Activated CD4-positive, alpha-beta T cell treated with anti-CD3 and anti-CD28 coated beads, Interleukin-2, amount 50 U/mL, for 16 hours (primary cell): ENCODE measurements at regions not wholly inside any gene's neighbourhood (a gene's known extent, or its start where the extent isn't known, plus 50 kb on each side); places are given as distances from the start of the nearest gene placed in this dataset.
"Not testable (repeated sequence)": the region's sequence is repeated elsewhere in the genome, so short reads cannot be mapped to it uniquely, and the experiment has no call there.

Source experiments
- DNase-seq: peaks from one replicate; pipeline ENCODE4 v3.0.0-alpha.2; 2020

DNA sequence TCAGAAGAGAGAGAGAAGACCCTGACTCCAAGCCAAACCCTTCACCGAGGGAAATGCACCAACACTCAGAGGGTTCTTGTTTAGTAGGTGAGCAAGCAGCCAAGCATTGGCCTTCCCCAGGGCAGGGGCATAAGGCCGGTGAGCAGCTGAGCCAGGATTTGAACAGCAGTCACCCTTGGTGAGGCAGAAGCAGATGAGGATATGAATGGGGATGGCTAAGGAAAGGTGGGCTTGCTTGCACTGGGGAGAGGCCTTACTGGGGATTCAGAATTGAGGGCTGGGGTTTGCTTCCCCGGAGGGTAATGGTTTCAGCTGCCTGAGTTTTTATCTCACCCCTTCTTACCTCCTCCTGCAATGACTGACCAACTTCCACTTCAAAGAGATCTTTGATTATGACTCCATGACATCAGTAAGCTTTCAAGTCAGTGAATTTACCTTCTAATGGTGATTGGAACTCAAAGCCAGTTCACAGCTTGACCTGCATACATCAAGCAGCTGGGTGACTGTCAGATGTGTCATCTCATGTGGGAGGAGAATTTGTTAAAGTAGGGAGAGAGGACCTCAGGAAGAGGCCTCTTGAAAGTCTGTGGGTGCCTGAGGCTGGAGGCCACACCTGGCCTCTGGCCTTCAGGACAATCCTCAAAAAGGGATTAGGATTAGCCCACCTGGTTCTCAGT, 114.5 kb upstream of the PLGLB2 start:
- DNase-seq: peak; percentile 35

- peak; percentile 31 for DNase-seq
Measured at GRCh38 chr2:87634106-87634505, 113.8 kb upstream of the PLGLB2 start.

DNA sequence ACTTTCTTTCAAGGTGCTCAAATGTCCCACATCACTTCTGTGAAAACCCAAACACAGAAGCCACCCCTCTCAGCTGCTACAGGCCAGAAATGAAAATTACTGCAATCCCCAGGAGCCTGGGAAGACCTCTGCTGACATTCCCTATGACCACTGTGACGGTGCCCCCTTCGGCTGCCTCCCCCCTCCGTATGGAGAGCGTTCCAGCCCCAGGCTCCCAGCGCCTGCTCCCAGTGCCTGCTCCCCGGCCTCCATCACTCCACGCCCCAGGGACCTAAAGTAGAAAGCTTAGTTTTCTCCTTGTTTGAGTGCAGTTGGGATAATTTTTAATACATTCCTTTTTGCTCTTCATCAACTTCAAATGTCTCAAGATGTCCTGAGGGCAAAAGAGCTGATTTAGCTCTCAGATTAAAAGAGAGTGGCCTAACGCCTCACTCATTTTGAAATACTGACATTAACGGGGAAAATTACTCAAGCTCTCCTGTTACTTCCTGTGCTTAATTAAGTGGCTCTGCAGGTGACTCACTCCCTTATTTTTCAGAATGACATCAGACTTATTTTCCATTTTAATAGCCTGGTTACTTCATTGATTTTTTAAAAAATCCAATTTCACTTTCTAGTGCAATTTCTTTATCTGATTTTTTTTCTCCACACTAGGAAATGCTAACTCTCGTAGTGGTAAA, 112.8 kb upstream of the PLGLB2 start:
- not testable (repeated sequence) for DNase-seq

DNA sequence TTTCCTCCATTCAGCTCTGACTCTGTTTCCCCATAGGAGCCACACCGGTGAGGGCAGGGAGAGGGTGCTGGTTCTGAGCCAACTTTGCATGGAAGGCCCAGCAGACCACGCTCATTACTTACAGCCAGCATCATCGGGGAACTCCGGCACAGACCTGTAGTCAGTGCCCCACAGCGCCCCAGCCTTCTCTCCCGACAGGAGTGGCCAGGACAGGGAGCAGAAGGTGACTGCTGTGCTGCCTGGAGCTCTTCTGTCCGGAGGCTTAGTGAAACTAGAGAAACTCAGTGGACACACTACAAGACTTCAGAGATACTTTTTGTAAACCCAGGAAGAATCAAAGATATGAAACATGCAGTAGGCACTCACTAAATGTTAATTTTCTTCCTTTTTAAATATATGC, 111.6 kb upstream of the PLGLB2 start:
- not testable (repeated sequence) for DNase-seq

- DNase-seq: not testable (repeated sequence)
Measured at GRCh38 chr2:87636735-87637134, 111.2 kb upstream of the PLGLB2 start.

GRCh38 chr2:87637249-87637990, 110.5 kb upstream of the PLGLB2 start:
- DNase-seq: not testable (repeated sequence)

GRCh38 chr2:87638114-87638807, 109.6 kb upstream of the PLGLB2 start:
- DNase-seq: not testable (repeated sequence)

GRCh38 chr2:87638872-87639271, 109.0 kb upstream of the PLGLB2 start:
- not testable (repeated sequence) for DNase-seq

DNA sequence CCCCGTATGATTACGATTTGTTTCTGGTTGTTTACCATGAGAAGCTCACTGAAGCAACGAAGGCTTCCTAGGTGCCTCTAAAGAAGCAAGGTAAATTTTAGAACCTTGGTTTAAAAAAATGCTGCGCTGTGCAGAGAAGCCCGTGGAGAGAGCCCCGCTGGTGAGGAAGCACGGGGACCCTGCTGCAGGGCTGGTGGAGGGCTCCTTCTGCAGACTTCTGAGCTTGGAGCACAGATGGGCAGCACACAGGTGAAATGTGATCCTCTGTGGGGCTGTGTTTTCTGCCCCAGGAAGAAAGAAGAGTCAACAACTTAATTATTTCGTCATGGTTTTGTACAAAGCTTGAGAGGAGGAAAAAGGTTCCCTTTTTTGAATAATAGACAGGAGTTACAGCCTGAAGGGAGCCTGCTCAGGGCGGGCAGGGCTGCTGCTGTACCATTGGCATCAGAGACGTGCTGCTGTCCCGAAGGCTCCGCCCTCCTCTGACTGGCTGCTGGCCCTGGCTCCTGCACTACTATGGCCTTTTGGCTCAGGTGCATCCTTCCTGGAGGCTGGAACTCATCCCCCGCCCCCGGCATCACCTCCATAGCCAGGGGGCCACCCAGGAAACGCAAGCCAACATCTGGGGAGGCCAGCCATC, 108.0 kb upstream of the PLGLB2 start:
- not testable (repeated sequence) for DNase-seq

- DNase-seq: not testable (repeated sequence)
Measured at GRCh38 chr2:87640961-87641563, 106.8 kb upstream of the PLGLB2 start.

DNA sequence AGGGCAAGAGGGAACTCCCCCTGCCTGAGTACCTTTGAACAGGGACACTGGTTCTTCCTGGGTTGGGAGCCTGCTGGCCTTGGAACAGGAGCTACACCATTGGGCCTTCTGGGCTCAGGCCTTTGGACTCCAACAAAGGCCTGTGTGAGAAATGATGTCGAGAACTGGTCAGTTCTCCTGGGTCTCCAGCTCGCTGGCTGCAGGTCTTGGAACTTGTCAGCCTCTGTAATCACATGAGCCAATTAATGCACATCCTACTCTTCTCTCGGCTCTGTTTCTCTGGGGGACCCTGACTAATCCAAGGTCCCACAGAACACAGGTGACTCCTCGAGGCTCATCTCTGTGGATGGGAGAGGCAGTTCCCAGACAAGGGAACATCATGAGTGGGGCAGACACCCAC, 104.7 kb upstream of the PLGLB2 start:
- not testable (repeated sequence) for DNase-seq

GRCh38 chr2:87647737-87648498, 100.0 kb upstream of the PLGLB2 start:
- not testable (repeated sequence) for DNase-seq

DNA sequence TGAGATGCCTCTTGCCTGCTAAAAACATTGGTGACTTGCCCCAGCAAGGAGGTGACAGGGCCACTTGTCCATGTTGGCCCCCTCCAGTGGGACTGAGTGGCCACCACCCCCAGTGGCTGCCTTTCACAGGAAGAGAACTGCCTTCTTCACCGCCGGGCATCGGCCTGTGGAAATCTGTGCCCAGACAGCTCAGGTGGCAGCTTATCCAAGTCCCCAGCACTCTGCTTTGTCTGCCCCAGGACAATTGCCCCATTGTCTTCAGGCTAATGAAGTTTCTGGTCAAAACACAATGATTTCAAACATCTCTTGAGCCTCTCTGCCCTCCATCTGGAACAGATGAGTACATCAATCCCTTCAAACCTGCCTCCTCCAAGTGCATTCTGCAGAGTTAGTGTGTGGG, 99.1 kb upstream of the PLGLB2 start:
- DNase-seq: not testable (repeated sequence)

- not testable (repeated sequence) for DNase-seq
Measured at GRCh38 chr2:87649871-87650270, 98.0 kb upstream of the PLGLB2 start.

- DNase-seq: not testable (repeated sequence)
Measured at GRCh38 chr2:87650837-87651236, 97.0 kb upstream of the PLGLB2 start.

- DNase-seq: not testable (repeated sequence)
Measured at GRCh38 chr2:87651589-87651988, 96.3 kb upstream of the PLGLB2 start.

DNA sequence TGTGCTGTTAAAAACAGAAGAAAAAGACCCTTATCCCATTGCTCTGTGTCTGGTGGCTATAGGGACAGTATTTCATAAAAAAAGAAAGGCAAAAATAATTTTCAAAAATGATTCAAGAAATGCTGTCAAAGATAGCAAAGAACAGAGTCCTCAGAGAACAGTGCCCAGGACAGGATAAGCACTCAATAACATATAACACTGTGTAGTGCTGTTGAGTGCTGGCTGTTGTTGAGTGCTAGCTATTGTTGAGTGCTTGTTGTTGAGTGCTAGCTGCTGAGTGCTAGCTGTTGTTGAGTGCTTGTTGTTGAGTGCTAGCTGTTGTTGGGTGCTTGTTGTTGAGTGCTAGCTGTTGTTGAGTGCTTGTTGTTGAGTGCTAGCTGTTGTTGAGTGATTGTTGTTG, 94.5 kb upstream of the PLGLB2 start:
- not testable (repeated sequence) for DNase-seq

DNA sequence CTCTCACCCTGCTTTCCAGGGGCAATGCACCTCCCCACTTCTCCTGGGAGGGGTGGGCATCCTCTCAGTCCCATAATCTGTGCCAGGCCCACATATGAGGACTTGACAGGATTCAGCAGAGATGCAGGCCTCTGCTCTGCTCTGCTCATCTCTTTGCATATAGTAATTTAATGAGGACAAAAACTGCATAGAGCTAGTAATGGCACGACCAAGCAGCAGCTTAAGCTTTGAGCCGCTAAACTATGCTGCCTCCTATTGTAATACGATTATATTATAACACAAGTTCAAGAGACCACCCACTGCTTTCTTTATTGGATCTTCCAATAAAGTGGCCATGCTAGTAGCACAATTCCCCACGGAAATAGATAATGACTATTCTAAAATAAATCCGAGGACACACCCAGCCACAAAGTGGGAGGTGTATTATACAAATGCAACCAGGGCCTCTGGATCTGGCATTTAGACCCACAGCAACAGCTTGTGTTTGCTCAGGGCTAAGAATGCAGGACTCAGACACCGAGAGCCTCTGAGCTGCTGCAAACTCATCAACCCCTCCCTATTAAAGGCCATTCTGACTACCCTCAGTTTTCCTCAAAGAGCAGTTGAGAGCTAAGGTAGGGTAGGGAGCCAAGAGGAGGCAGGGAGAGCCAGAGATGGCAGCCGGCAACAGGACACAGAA, 93.6 kb upstream of the PLGLB2 start:
- DNase-seq: not testable (repeated sequence)

DNA sequence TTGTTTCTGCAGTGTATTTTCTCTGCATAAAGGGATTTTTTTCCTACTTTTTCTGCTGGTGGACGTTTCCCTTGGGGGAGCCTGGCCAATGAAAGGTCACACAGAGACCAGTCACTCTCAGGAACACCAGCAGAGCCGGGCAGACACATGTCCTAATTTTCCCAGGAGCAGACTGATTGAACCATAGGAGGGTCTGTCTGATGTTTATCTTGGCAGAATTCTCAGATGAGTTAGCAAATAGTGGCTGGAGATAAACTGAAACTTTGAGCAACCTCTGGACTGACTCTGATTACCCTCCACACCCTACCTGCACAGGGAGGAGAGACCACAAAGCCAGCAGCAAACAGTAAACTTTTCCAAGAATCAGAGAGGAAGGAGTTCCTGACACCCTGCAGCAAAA, 90.0 kb upstream of the PLGLB2 start:
- peak; percentile 27 for DNase-seq

- peak; percentile 62 for DNase-seq
Measured at GRCh38 chr2:87658357-87658756, 89.5 kb upstream of the PLGLB2 start.

GRCh38 chr2:87658976-87659375, 88.9 kb upstream of the PLGLB2 start:
- not testable (repeated sequence) for DNase-seq
